ENCODE measurements at regions not wholly inside any gene's neighbourhood (a gene's known extent, or its start where the extent isn't known, plus 50 kb on each side); places are given as distances from the start of the nearest gene placed in this dataset.

DNA sequence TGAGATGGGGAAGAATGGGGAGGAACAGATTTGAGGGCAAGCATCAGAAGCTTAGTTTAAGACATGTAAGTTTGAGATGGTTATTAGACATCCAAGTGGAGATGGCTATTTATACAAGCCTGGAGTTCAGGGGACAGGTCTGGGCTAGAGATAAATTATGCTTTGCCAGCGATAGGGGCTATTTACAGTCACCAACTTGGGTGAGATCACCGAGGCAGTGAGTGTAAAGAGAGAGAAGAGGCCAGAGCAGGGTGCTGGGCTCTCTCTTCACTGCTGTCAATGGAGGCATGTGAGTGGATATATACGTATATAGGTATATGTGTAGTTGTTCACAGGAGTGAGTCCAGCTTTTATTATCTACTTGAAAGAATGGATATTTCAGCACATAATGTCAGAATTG is 81.0 kb downstream of the QPCT start:
- no peak for DNase-seq

DNA sequence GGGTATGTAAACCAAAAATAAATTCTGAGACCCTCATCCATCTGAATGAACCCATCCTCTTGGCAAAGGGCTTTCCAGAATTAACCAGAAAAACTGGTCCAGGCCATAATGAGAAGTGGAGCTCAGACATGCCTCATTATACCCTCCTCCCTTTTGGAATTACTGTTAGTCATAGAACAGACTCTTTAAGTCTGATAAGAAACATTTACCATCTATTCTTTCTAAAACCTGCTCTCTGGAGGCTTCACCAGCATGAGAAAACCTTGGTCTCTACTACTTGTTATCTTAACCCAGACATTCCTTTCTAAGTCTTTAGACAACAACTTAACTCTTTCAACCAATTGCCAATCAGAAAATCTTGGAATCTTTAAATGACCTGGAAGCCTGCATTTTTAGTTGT is 82.8 kb downstream of the QPCT start:
- DNase-seq: no peak

DNA sequence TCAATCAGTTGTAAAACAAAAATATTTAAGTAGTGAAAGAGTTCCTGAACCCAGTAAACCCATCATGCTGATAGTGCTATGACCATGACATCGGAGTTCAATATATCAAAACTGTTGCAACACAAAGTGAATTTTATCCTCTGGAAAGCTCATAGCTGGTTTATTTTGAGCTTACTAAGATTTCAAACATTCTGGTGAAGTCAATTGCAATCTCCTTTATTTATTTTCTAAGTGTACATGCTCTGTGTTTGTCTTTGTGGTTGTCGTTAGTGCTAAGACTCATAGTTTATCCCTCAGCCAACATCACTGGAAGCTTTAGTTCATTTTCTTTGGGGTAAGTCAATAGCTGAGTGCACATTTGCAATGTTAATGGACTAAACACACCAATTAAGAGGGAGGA is 91.9 kb downstream of the QPCT start:
- no peak for DNase-seq

DNA sequence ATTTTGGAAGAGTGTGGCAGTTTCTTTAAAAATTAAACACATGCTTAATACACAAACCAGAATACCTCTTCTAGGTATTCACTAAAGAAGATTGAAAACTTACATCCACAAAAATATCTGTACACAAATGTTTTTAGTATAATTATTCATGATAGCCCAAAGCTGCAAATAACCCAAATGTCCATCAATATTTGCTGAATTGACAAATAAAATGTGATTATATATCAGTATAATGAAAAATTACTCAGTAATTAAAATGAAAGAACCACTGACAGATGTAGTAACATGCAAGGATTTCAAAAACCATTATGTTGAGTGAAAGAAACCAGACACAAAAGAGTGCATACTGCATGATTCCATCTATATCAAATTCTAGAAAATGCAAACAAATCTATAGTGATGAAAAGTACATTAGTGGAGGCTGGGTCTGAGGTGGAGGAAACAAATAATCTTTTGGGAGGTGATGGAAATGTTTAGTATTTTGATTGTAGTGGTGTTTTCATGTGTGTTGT is 94.8 kb downstream of the QPCT start:
- no peak for DNase-seq

DNA sequence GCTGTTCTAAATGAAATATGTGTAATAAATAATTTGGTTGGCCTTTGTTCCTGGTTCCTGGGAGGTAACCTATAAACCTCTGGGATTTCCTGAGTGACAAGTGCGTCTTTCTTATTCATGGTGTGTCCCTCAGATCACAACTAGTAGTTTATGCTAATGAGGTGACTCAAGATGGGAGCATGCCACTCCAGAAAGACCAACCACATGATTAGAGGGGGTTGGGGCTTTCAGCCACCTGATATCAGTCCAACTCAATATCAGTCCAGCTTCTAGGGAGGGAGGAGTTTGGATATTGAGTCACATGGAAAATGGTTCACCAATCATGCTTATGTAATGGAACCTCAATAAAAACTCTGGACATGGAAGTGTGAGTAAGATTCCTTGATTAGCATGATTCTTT is 96.6 kb downstream of the QPCT start:
- no peak for DNase-seq

DNA sequence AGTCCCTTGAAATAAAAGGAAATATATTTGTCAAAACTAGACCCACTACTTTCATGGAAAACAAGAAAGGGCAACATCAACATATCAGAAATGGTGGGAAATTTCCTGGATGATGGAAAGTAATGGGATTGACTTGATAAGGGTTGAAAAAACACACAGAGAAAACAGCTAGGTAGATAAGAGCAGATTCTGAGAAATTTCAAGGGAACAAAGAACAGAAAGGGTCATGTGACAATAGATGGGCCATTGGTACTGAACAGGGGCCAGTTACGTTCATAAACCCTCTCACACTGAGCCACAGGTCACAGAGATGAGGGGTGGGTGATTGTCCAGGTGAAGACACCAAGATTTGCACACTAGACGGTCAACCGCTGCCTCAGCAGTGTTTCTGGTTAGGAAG is 98.7 kb downstream of the QPCT start:
- DNase-seq: no peak

DNA sequence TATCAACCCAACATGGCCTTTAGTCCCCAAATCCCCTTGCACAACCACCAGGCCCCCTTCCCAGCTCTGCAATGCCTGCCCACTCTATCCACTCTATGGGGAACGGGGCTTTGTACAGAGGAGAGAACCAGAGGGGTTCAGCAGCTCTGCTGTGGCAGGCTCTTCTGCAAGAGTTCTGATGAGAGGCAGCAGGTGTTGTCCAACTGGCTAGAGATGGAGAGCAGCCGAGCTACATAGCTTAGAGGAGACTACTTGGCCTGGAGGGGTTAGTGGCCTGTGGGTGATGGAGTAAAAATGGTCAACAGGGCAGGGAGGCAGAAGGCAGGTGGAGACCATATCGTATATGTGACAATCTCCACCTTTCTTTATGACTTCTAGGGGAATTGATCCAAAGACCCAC is 103.0 kb downstream of the QPCT start:
- no peak for DNase-seq

DNA sequence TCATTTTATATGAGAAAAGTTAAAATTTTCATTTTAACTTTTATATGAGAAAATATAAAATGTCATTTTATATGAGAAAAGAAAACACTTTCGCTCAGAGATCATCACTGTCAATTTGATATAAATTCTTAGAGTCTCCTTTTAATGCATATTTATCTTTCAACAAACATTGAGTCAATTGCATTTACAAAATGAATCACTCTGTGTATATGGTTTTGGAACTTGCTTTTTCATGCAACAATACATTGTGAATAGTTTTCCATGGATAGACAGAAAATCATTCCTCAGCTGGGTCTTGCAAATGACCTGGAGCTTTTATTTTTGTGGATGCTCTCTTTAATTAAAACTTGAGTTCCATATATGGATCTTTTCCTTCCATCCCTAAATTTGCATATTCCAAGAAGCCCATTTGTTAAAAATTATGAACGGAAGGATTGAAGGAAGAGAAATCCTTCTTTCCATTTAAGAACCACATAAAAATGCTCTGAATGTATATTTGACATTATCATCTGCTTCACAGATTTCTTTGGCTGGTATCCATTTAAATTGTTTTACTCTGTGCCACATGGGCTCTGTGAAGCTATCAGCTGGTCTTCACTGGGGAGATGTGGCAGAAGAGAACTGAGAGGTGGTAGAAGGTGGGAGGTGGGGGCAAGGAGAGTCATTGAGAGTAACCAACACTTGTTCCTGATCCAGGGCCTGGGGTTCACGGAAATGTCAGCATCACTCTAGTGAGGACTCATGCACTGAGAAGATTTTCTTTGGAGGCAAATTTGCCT is 104.1 kb downstream of the QPCT start:
- DNase-seq: no peak

DNA sequence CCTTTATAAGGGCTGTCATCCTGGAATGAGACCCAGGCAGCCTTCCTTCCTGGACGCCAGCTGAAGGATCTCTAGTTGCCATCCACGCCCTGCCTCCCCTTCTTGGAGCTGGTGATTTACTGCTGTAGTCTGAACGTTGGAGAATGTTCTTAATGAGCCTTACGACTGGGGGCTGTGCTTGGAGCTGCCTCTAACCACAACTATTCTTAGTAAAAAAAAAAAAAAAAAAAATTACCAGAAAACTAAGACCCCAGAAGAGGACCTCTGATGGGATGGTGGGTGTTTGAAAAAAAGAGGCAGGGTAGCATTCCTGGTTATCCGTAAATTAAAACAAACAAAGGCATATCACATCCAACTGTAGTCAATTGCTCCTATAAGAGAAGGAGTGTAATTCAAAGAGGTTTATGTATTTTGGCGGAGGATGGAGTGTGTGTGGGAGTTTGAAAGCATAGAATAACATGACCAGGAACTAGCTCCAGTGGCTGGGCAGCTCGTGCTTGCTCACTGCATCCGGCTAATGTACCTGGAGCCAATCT is 105.4 kb downstream of the QPCT start:
- no peak for DNase-seq

DNA sequence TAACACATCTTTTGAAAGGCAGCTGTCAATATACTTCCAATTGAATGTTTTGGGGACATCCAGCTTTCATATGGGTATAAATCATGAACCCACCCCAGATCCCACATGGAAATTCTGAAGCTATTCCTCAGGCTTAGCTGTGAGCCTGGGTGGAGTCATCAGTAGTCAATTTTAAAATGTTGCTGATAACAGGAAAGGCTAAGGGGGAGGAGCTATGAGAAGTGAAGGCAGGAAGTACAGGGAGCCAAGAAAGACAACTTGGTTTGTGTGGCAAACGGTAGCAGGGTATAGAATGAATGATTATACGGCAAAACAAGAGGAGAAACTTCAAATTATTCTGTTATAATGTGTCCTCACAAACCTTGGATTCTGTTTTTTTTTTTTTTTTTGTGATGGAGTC is 108.6 kb downstream of the QPCT start:
- no peak for DNase-seq

DNA sequence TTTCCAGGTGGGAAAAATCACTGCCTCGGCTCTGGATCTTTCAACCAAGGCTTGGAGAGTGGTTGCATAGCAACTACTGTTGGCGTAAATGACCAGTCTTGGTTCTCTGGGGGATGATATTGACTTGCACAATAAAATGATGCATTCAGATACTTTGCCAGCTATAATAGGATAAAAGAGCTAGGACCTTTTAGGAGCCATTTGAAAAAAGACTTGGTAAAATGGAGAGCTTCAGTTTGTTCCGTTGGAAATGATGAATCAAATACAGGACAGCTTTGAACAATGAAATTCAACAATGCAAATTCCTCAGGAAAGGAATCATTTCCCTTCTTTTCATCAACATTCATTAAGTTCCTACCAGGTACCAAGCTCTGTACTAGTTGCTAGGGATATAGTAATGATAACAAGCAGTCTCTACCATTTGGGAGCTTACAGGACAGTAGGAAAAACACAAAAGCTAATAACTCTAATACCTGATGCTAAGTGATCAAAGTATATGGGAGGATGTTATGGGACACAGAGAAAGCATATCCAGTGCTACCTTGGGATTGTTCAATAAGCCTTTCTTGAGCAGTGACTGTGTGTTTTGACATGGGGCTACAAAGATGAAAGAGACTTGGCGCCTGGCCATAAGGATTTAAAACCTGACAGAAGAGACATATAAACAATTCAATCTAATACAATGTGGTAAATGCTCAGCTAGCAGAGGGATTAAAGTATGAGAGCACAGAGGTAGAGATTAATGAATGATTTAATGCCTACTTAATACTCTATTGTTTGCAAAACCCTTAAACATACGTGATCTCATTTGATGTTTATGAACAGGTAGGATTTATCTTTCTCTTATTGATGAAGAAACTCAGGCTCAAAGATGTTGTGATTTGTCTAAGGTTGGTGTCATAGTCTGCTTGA is 110.7 kb downstream of the QPCT start:
- DNase-seq: no peak

DNA sequence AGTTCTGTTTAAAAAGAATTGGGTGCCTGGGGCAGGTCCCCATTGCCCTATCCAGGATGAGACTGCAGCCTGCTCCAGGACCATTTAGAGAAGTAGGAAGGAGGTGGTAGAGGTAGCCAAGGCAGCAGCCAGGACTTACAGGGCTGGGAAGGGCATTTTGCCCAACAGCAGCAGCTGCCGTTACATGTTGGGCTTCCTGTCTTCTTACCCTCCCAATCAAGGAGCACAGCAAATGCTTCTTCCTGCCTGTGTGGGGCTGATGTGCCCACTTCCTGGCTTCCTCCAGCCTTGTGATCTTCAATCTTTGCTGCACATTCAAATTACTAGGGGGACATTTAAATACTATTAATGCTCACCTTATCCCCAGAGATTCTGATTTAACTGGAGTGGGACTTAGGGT is 112.0 kb downstream of the QPCT start:
- no peak for DNase-seq

DNA sequence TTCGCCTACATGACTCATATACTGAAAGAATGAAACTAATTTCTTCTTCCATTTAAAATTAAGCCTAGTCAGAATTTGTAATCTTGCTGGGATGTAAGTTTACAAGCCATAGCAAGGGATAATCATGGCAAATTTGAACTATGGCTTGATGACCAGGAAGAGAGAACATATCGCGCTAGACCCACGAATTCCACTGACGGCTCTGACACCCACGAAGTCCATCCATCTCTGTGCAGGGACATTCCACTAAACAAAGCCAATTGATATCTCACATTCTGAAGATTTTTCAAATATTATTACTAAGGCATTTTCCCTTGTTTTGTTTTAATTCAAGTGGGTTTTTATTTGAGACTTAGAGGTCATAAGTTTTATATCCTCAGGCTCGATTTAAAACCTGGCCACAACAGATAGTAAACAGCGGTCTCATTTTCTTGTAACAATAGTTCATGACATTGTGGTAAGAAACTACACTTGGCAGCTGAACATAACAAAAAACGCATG is 113.0 kb downstream of the QPCT start:
- DNase-seq: no peak

DNA sequence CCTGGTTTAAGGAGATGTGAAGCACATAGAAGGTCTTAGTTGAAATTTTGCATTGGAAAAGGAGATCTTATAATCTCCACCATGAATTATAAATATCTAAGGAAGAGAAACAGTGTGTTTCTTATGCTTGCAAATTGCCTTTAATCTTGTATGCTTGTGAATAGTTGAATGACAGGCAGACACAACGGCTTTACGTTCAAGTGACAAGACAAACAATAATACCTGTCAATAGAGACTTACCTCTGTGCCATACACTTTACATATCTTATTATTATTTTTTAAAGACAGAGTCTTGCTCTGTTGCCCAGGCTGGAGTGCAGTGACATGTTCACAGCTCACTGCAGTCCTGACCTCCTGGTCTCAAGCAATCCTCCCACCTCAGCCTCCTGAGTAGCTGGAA is 113.7 kb downstream of the QPCT start:
- DNase-seq: no peak

DNA sequence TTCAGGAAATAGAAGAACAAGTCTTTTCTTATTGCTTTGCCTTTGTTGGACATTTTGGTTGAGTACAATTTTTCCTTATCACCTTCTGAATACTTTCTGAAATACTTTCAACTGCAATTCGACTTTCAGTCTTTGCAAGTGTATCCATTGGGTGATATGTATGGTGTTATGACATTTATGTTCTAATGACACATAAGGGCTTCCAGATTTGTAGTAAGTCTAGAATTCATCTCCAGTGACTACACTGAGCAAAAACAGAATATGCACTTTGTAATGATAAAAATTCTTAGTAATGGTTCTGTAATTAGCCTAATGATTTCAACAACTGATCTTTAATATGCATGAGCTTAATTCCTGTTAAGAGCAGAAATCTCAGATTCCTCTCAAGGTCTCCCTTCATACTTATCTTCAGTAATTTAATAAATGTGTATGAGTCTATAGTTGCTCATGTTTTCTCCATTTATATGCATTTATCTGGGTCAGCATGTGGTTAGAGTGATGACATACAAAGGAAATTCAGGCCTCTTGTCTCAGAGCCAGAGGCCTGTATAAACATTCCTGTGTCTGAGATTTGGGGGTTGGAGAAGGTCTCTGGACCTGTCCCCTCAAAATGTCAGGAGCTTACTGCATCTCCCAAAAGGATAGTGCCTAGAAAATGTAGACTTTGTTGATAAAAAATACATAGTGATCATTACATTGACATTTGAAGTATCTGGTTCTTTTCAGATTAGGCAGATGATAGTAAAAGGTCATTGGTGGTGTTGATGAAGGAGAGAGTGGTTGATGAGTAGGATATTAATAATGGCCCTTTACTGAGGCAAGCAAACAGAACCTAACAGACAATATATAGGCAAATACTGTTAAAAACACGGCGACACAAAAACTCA is 114.9 kb downstream of the QPCT start:
- no peak for DNase-seq

DNA sequence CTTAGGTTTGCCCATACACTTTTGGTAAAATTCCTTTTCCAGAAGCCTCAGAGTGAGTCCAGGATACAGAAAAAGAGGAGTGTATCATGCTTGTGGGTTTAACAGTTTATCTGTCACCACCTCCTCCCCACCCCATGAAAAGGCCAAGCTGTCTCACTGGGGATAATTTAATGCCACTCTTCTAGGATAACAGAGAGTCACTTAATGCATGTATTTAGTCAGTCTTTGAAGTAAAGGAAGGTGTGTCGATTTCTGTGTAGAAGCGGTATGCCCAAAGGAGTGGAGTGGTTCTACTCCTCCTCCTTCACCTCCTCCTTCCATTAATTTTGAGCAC is 116.4 kb downstream of the QPCT start:
- no peak for DNase-seq

DNA sequence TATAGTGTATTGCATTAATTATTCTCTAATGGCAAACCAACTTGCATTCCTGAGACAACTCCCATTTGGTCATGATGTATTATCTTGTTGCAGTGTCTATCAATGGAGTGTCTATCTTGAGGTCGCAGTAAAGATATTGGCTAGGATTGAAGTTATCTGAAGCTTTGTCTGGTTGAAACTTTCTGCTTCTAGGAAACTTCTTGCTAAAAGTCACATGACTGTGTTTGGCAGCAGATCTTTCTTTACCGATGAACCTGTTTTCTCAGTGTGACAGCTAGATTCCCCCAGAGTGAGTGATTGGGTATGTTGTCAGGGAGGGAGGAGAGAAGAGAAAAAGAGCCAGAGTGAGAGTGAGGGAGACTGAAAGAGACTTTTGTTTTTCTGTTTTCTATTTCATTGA is 119.6 kb downstream of the QPCT start:
- no peak for DNase-seq

DNA sequence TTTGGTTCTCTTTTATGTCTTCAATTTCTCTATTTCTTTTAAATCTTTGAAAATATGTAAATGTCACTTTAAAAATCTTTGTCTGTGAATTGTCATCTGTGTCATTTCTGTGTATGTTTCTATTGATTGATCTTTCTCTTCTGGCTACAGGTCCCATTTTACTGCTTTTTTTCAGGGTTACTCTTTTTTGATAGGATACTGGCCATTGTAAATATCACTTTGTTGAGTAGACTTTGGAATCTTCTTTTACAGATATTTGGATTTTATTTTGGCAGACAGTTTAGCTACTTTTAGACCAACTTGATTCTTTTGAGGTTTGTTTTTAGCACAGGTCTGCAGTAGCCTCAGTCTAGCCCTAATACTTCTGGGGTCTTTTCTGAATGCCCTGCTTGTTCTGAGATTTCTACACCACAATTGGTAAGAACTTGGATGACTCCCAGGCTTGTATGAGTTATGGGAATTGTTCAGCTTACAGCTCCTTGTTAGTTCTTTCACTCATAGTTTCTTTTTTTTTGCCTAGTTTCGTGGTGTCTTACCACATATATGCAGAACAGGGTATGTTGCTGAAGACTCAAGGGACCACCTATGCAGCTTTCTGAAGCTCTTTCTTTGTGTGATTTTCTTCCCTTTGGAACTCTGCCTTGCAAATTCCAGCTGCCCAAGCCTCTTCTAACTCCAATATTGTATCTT is 122.2 kb downstream of the QPCT start:
- DNase-seq: no peak

DNA sequence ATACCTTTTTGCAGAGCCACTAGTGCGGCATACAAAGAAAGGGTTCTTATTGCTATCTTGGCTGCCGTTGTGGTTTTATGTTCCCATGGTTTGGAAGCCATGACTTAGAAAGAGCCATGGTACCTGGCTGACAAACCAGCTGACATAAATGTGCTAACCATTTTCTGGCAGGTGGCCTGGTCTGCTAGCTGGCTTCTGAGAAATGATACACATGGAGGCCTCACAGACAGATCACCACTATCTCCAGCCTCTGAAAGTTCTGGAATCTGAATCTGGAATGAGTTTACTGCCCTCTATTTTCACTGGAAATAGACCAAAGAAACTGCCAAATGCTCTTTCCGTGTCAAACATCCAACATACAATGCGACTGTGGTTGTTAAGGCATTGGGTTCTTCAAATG is 123.7 kb downstream of the QPCT start:
- no peak for DNase-seq

DNA sequence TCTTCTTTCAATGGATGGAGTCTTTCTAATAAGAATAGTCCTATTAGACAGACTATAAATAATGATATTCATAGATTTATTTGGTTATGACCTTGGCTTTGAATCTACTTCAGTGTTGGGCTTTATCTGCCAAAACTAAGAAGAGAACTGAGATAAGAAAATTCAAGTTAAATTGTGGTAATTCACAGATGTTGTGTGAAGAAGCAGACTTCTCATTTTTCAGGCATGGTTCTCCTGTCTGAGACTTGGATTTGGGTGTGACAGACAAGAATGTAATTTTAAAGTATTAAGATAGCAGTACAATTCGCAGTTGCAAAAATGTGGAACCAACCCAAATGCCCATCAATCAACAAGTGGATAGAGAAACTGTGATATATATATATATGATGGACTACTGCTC is 124.7 kb downstream of the QPCT start:
- no peak for DNase-seq

DNA sequence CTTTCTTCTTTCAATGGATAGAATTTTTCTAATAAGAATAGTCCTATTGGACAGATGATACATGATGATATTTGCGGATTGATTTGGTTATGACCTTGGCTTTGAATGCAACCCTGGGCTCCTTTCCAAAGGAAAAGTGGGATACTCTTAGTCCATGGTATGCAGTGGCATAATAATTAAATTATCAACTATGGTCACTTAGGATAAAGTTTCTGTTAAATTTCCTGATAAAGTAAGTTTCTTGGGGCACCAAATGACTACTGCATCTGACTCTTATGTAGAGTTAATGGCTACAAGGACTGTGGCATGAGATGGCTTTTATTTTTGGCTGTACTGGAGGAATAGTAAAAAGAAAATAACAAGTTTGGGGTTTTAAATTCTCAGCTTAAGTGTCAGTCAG is 126.7 kb downstream of the QPCT start:
- no peak for DNase-seq

DNA sequence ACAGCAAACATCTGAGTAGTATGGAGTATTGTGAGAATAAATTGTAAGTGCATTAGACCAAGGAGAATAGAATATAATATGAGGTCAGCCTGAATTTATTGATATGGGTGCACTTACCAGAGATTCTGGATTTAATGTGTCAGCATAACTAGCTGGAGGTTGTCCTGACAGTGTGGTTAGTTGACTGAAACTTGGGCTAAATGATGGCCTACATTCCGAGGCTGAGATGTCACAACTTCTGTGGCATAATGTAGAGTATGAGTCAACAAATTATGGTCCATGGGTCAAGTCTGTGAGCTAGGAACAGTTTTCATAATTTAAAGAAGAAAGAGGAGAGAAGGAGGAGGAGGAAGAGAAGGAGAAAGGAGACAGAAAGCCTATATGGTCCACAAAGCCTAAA is 127.6 kb downstream of the QPCT start:
- peak; percentile 20 to 49 for DNase-seq

Data from inflammatory macrophage treated with lipopolysaccharide for 1 hour (primary cell).